DND-41 (cell line): ENCODE measurements at regions not wholly inside any gene's neighbourhood (a gene's known extent, or its start where the extent isn't known, plus 50 kb on each side); places are given as distances from the start of the nearest gene placed in this dataset.

Source experiments
- EZH2 ChIP-seq: IDR thresholded peaks from 3 replicates; pipeline ENCODE4 v1.6.1; 2012; ENCODE audit warnings: borderline replicate concordance, low read depth, mild to moderate bottlenecking, moderate library complexity, low read length, inconsistent platforms; ENCODE audit not compliant: severe bottlenecking
- TF ChIP-seq, protein P1 (sequence below): IDR thresholded peaks from 2 replicates; pipeline ENCODE4 v1.5.1; 2012; ENCODE audit warnings: borderline replicate concordance, low read length, moderate library complexity, mild to moderate bottlenecking; ENCODE audit not compliant: poor library complexity, severe bottlenecking; ENCODE audit errors: extremely low read depth

- TF ChIP-seq, protein P1, sequence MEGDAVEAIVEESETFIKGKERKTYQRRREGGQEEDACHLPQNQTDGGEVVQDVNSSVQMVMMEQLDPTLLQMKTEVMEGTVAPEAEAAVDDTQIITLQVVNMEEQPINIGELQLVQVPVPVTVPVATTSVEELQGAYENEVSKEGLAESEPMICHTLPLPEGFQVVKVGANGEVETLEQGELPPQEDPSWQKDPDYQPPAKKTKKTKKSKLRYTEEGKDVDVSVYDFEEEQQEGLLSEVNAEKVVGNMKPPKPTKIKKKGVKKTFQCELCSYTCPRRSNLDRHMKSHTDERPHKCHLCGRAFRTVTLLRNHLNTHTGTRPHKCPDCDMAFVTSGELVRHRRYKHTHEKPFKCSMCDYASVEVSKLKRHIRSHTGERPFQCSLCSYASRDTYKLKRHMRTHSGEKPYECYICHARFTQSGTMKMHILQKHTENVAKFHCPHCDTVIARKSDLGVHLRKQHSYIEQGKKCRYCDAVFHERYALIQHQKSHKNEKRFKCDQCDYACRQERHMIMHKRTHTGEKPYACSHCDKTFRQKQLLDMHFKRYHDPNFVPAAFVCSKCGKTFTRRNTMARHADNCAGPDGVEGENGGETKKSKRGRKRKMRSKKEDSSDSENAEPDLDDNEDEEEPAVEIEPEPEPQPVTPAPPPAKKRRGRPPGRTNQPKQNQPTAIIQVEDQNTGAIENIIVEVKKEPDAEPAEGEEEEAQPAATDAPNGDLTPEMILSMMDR, result no peak
- TF ChIP-seq EZH2, result no peak
Observed at GRCh38 chr9:14029806-14030374, 284.1 kb downstream of the NFIB start.
